ENCODE measurements at regions not wholly inside any gene's neighbourhood (a gene's known extent, or its start where the extent isn't known, plus 50 kb on each side); places are given as distances from the start of the nearest gene placed in this dataset.

DNA sequence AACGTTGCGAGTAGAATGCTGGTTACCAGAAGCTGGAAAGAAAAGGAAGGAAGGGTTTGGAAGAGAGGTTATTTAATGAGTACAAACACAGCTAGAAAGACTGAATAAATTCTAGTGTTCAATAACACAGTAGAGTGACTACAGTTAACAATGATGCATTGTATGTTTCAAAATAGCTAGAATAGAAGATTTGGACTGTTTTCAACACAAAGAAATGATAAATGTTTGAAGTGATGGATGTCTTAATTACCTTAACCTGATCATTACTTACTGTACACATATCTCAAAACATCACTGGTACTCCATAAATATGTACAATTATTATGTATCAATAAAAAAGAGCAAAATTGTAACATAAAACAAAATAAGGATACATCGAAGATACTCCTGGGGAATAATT, 1221.8 kb upstream of the SEL1L start:
- Histone ChIP-seq H3K27ac (no peak overlapping the region), H3K9me3 (no peaks in the 10 kb centered on the region), H3K36me3 (no peaks in the 10 kb centered on the region), H3K4me3 (no peak overlapping the region), H3K27me3 (no peaks in the 10 kb centered on the region), H3K4me1 (no peaks in the 10 kb centered on the region)
- ATAC-seq (no peak), DNase-seq (no peak)
- intact Hi-C loops (cut with DNase I): no loop called here
- TF ChIP-seq, protein P1, sequence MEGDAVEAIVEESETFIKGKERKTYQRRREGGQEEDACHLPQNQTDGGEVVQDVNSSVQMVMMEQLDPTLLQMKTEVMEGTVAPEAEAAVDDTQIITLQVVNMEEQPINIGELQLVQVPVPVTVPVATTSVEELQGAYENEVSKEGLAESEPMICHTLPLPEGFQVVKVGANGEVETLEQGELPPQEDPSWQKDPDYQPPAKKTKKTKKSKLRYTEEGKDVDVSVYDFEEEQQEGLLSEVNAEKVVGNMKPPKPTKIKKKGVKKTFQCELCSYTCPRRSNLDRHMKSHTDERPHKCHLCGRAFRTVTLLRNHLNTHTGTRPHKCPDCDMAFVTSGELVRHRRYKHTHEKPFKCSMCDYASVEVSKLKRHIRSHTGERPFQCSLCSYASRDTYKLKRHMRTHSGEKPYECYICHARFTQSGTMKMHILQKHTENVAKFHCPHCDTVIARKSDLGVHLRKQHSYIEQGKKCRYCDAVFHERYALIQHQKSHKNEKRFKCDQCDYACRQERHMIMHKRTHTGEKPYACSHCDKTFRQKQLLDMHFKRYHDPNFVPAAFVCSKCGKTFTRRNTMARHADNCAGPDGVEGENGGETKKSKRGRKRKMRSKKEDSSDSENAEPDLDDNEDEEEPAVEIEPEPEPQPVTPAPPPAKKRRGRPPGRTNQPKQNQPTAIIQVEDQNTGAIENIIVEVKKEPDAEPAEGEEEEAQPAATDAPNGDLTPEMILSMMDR (IDR thresholded peaks at IDR 0.05): no peak

DNA sequence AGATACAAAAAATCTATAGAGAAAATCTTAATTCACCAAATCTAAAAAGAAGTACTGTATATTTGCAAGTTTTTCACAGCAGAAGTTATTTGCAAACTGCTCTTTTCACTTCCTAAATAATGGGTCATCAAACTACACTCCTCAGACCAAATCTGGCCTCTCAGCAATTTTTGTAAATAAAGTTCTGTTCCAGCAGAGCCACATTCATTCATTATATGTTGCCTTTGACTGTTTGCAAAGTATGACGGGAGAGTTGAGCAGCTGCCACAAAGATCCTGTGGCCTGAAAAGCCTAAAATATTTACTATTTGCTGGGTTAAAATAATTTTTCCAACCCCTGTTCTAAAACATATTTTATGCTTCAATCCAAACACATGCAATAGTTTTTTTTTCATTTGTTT, 1222.3 kb upstream of the SEL1L start:
- Histone ChIP-seq H3K27ac (no peak overlapping the region), H3K36me3 (no peaks in the 10 kb centered on the region), H3K4me1 (no peaks in the 10 kb centered on the region), H3K9me3 (no peaks in the 10 kb centered on the region), H3K27me3 (no peaks in the 10 kb centered on the region), H3K4me3 (no peak overlapping the region)
- DNase-seq (no peak), ATAC-seq (no peak)
- intact Hi-C loops (cut with DNase I): no loop called here
- TF ChIP-seq, protein P1 (IDR thresholded peaks at IDR 0.05): no peak

DNA sequence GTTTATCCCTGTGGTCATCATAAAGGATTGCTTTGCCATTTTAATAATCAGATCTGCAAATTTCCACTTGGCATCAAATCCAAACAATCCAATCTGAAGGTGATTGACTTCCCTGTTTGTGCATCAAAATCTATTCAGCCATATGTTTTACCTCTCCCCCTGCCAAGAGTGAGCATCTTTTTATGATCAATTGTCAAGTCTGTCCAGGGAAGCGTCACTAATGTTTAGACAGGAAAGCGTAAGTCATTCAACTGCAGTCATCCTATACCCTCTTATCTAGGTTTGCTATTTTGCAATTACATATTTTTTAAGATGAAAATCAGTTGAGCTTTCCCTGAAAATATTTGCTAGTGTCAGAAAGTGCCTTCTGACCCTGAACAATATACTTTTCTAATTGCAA, 1224.1 kb upstream of the SEL1L start:
- no peaks in the 10 kb centered on the region for H3K27me3 ChIP-seq
- no peaks in the 10 kb centered on the region for H3K36me3 ChIP-seq
- TF ChIP-seq, protein P1 (IDR thresholded peaks at IDR 0.05): no peak
- H3K9me3 ChIP-seq: no peaks in the 10 kb centered on the region
- DNase-seq (no peak), ATAC-seq (no peak)
- no peak overlapping the region for H3K4me3 ChIP-seq
- intact Hi-C loops (cut with DNase I): no loop called here
- no peak overlapping the region for H3K27ac ChIP-seq
- H3K4me1 ChIP-seq: no peaks in the 10 kb centered on the region

DNA sequence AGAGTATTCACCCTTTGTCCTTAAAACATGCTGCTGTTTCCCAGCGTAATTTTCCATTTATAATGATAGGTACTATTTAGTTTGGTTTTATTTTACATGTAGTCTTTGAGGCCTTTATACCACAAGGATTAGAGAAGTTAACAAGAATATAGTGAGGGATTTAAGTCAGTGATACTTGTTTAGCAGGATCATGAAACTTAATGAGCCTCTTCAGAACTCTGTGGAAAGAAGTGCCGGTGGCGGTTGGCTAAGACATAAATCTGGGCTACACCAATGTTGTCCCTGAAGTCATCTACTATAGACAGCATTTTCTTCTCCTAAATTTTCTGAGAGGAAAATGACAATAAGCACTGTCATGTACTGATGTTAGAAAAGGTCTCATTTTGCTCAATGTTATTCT, 1226.0 kb upstream of the SEL1L start:
- no peak for DNase-seq
- intact Hi-C loops (cut with DNase I): no loop called here
- Histone ChIP-seq H3K9me3 (no peaks in the 10 kb centered on the region), H3K27ac (no peak overlapping the region), H3K27me3 (no peaks in the 10 kb centered on the region), H3K36me3 (no peaks in the 10 kb centered on the region), H3K4me3 (no peak overlapping the region), H3K4me1 (no peaks in the 10 kb centered on the region)
- no peak for ATAC-seq
- TF ChIP-seq, protein P1 (IDR thresholded peaks at IDR 0.05): no peak

DNA sequence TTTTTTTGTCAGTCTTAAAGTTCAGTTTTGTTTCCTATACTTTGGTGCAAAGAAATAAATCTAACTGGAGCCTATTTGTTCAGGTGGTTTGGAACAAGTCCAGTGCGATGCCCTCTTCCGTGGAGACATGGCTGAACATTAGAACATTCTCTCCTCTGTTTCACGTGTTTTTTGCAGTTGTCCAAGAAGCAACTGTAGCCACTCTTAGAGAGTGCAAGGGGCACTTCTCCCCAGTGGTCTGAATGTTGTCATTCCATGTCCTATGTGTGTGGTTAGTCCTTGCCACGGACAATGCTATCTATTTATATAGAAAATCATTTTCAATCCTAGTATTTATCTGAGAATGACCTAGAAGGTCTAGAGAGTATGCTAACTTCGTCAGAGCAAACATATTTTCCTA, 1232.5 kb upstream of the SEL1L start:
- TF ChIP-seq, protein P1 (IDR thresholded peaks at IDR 0.05): no peak
- no peaks in the 10 kb centered on the region for H3K4me1 ChIP-seq
- no peak for DNase-seq
- H3K4me3 ChIP-seq: no peak overlapping the region
- no peaks in the 10 kb centered on the region for H3K27me3 ChIP-seq
- ATAC-seq: no peak
- intact Hi-C loops (cut with DNase I): no loop called here
- H3K27ac ChIP-seq: no peak overlapping the region
- H3K9me3 ChIP-seq: no peaks in the 10 kb centered on the region
- no peaks in the 10 kb centered on the region for H3K36me3 ChIP-seq

DNA sequence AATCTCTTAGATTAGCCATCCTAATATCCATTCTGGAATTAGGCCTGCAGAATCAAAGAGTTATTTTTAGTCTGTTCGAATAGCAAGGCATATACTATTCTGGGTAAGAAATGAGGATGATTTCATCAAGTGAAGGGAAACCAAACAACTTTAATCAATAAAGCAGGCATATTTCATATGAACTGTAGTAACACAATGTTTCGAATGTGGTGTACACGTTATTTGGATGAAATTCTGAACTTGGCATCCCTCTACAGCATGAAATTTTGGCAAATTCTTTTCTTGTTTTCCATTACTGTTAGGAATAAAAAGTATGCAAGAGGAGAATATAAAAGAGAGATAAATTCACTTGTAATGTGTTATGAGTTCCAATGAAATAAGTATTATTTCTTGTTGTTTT, 1233.3 kb upstream of the SEL1L start:
- H3K36me3 ChIP-seq: no peaks in the 10 kb centered on the region

More for the DNA sequence above, 1233.3 kb upstream of the SEL1L start:
- ATAC-seq (no peak), DNase-seq (no peak)
- no peaks in the 10 kb centered on the region for H3K4me1 ChIP-seq
- H3K27ac ChIP-seq: no peak overlapping the region
- H3K27me3 ChIP-seq: no peaks in the 10 kb centered on the region
- no peaks in the 10 kb centered on the region for H3K9me3 ChIP-seq
- TF ChIP-seq, protein P1 (IDR thresholded peaks at IDR 0.05): no peak
- no peak overlapping the region for H3K4me3 ChIP-seq
- intact Hi-C loops (cut with DNase I): no loop called here
